ENCODE measurements at regions not wholly inside any gene's neighbourhood (a gene's known extent, or its start where the extent isn't known, plus 50 kb on each side); places are given as distances from the start of the nearest gene placed in this dataset.

GRCh38 chr14:27065886-27066285 is 468.1 kb upstream of the NOVA1 start:
- TF ChIP-seq CTCF (IDR thresholded peaks at IDR 0.05) (no peak), POLR2A (IDR thresholded peaks at IDR 0.05) (no peak)

Measured in thyroid gland (tissue), 4 donors.